Esophagus squamous epithelium (tissue), 4 donors: ENCODE measurements at regions not wholly inside any gene's neighbourhood (a gene's known extent, or its start where the extent isn't known, plus 50 kb on each side); places are given as distances from the start of the nearest gene placed in this dataset.

Experiments used
- CTCF ChIP-seq, 6 experiments: fragments of 450-650 bp in 4 of 6; fragments of 200-600 bp in 2 of 6; sonication (generic) in 2 of 6; IDR thresholded peaks; one replicate each; pipeline ENCODE4 v1.5.1; 2016 to 2019; ENCODE audit warnings: antibody characterized with exemption in 6 of 6, mild to moderate bottlenecking in 4 of 6, moderate library complexity in 4 of 6
- POLR2A ChIP-seq, 4 donors: fragments of 450-650 bp; IDR thresholded peaks; one replicate each; pipeline ENCODE4 v1.6.1; 2017; ENCODE audit warnings: antibody characterized with exemption in 4 of 4, mild to moderate bottlenecking in 4 of 4, moderate library complexity in 3 of 4

GRCh38 chr2:46845542-46846486, 69.8 kb downstream of the MCFD2 start:
- TF ChIP-seq CTCF (IDR thresholded peaks at IDR 0.05) (no peak), POLR2A (IDR thresholded peaks at IDR 0.05) (no peak)
